Adrenal gland (tissue), 9 donors: ENCODE measurements at regions not wholly inside any gene's neighbourhood (a gene's known extent, or its start where the extent isn't known, plus 50 kb on each side); places are given as distances from the start of the nearest gene placed in this dataset.

Experiments
- DNase-seq, 7 donors: peaks; one replicate each; pipeline ENCODE4 v3.0.0-alpha.2; 2019 to 2020
- H3K27ac ChIP-seq, 5 donors: fragments of 200-600 bp; sonication (generic) in 4 of 5; 1 replicate in 3 of 5; 2 replicates in 2 of 5; pipeline versions ENCODE4 v1.5.1 to v1.8.0; 2016 to 2020; ENCODE audit warnings: mild to moderate bottlenecking in 1 of 5
- H3K27me3 ChIP-seq: fragments of 200-600 bp; 2 replicates; pipeline ENCODE4 v1.8.0; 2021
- H3K36me3 ChIP-seq, 2 donors: fragments of 200-600 bp; replicated peaks in 1 of 2; 1 replicate in 1 of 2; 2 replicates in 1 of 2; pipeline versions ENCODE4 v1.5.1 to v1.8.0; 2018 to 2022
- H3K4me1 ChIP-seq, 2 donors: fragments of 200-600 bp; replicated peaks in 1 of 2; 1 replicate in 1 of 2; 2 replicates in 1 of 2; pipeline versions ENCODE4 v1.5.1 to v1.8.0; 2018 to 2021
- H3K4me3 ChIP-seq, 4 donors: fragments of 200-600 bp; sonication (generic) in 3 of 4; one replicate each; pipeline ENCODE4 v1.5.1; 2016 to 2018
- H3K9me3 ChIP-seq, 3 donors: fragments of 200-600 bp; sonication (generic) in 1 of 3; replicated peaks in 1 of 3; 1 replicate in 2 of 3; 2 replicates in 1 of 3; pipeline versions ENCODE4 v1.5.1 to v1.8.0; 2016 to 2021
- CTCF ChIP-seq, 6 experiments: fragments of 450-650 bp in 4 of 6; fragments of 200-600 bp in 2 of 6; sonication (generic) in 1 of 6; IDR thresholded peaks; 1 replicate in 5 of 6; 2 replicates in 1 of 6; pipeline versions ENCODE4 v1.5.1 to v1.8.0; 2016 to 2021; ENCODE audit warnings: antibody characterized with exemption in 6 of 6, mild to moderate bottlenecking in 2 of 6, moderate library complexity in 1 of 6
- POLR2A ChIP-seq, 2 donors: fragments of 450-650 bp; IDR thresholded peaks; one replicate each; pipeline ENCODE4 v1.6.1; 2017; ENCODE audit warnings: antibody characterized with exemption in 2 of 2, mild to moderate bottlenecking in 2 of 2, moderate library complexity in 1 of 2
- WGBS, 4 donors: extraction: QIAGEN DNeasy Blood & Tissue Kit in 2 of 4; methylation state at CpG; one replicate each; pipeline versions ENCODE4 v1.1.5 to v1.1.7; 2013 to 2017; 5-methylcytosine and 5-hydroxymethylcytosine counted together
- intact Hi-C, 2 donors: fragments of 100-400 bp; cut with DNase I; formaldehyde crosslinking; loops; one replicate each; pipeline versions ENCODE4 v1.14.1 to v1.15.0; 2022 to 2023
- donor health status: healthy with polysubstance abuse.
- donor health status: Bipolar disorder and iron deficiency.
- donor health status: DM: yes; HTN: yes; CAD: no.
- donor health status: DM: no; HTN: no; CAD: no.
- donor health status: DM: no; HTN: no; CAD: no.

- H3K36me3 ChIP-seq: no peaks in the 10 kb centered on the region
- H3K4me3 ChIP-seq: no peak overlapping the region
- 90 to 94% (median 94%) methylated on average over 5 of the region's 5 CpGs for WGBS, 4 donors
- intact Hi-C loops: no loop called here
- TF ChIP-seq CTCF (IDR thresholded peaks at IDR 0.05) (no peak), POLR2A (IDR thresholded peaks at IDR 0.05) (no peak)
- no peak overlapping the region for H3K27ac ChIP-seq
- no peaks in the 10 kb centered on the region for H3K9me3 ChIP-seq
- H3K27me3 ChIP-seq: no peaks in the 10 kb centered on the region
- DNase-seq: no peak
- no peaks in the 10 kb centered on the region for H3K4me1 ChIP-seq
These were observed 286.4 kb downstream of the BAMBI start for GRCh38 chr10:28963539-28964221.

- H3K27me3 ChIP-seq: no peaks in the 10 kb centered on the region
- no peaks in the 10 kb centered on the region for H3K4me1 ChIP-seq
- H3K4me3 ChIP-seq: no peak overlapping the region
- no peaks in the 10 kb centered on the region for H3K9me3 ChIP-seq
- DNase-seq: no peak
- no peaks in the 10 kb centered on the region for H3K36me3 ChIP-seq
- no peak overlapping the region for H3K27ac ChIP-seq
- 36 to 50% (median 43%) methylated on average over 3 of the region's 3 CpGs for WGBS, 4 donors
- intact Hi-C loops: no loop called here
- TF ChIP-seq POLR2A (IDR thresholded peaks at IDR 0.05) (no peak), CTCF (IDR thresholded peaks at IDR 0.05) (no peak)
These were observed 288.6 kb downstream of the BAMBI start for GRCh38 chr10:28965937-28966336.

- WGBS, 4 donors: 90 to 92% (median 91%) methylated on average over 2 of the region's 2 CpGs
- intact Hi-C loops: no loop called here
- Histone ChIP-seq H3K4me3 (no peak overlapping the region), H3K4me1 (no peaks in the 10 kb centered on the region), H3K27me3 (no peaks in the 10 kb centered on the region), H3K9me3 (no peaks in the 10 kb centered on the region), H3K36me3 (no peaks in the 10 kb centered on the region), H3K27ac (no peak overlapping the region)
- DNase-seq: no peak
- TF ChIP-seq POLR2A (IDR thresholded peaks at IDR 0.05) (no peak), CTCF (IDR thresholded peaks at IDR 0.05) (no peak)
These were observed 289.7 kb downstream of the BAMBI start for GRCh38 chr10:28967031-28967430.

GRCh38 chr10:28969413-28969812 lies 292.1 kb downstream of the BAMBI start:
- intact Hi-C loops: no loop called here
- no peaks in the 10 kb centered on the region for H3K4me1 ChIP-seq
- 69 to 84% (median 79%) methylated on average over 4 of the region's 4 CpGs for WGBS, 4 donors

More at GRCh38 chr10:28969413-28969812, 292.1 kb downstream of the BAMBI start:
- no peaks in the 10 kb centered on the region for H3K27me3 ChIP-seq
- DNase-seq: no peak
- H3K27ac ChIP-seq: no peak overlapping the region
- H3K9me3 ChIP-seq: no peaks in the 10 kb centered on the region
- H3K36me3 ChIP-seq: no peaks in the 10 kb centered on the region
- no peak overlapping the region for H3K4me3 ChIP-seq
- TF ChIP-seq CTCF (IDR thresholded peaks at IDR 0.05) (no peak), POLR2A (IDR thresholded peaks at IDR 0.05) (no peak)
